Uterus (tissue), 3 donors: ENCODE measurements at regions not wholly inside any gene's neighbourhood (a gene's known extent, or its start where the extent isn't known, plus 50 kb on each side); places are given as distances from the start of the nearest gene placed in this dataset.

ENCODE experiments used
- DNase-seq, 2 donors: peaks; one replicate each; pipeline ENCODE4 v3.0.0-alpha.2; 2019 to 2020
- H3K27ac ChIP-seq, 2 donors: fragments of 200-600 bp; sonication (generic); 1 replicate in 1 of 2; 2 replicates in 1 of 2; pipeline ENCODE4 v1.5.1; 2016 to 2018
- H3K27me3 ChIP-seq, 2 donors: fragments of 200-600 bp; sonication (generic); one replicate each; pipeline ENCODE4 v1.5.1; 2018 to 2019; ENCODE audit warnings: control low read depth in 1 of 2
- H3K36me3 ChIP-seq, 2 donors: fragments of 200-600 bp; sonication (generic); one replicate each; pipeline ENCODE4 v1.5.1; 2019; ENCODE audit warnings: control low read depth in 1 of 2
- H3K4me1 ChIP-seq, 2 donors: fragments of 200-600 bp; sonication (generic); one replicate each; pipeline ENCODE4 v1.5.1; 2018 to 2019; ENCODE audit warnings: control low read depth in 1 of 2
- H3K4me3 ChIP-seq, 2 donors: fragments of 200-600 bp; sonication (generic); 1 replicate in 1 of 2; 2 replicates in 1 of 2; pipeline ENCODE4 v1.5.1; 2018 to 2019; ENCODE audit warnings: mild to moderate bottlenecking in 1 of 2
- H3K9me3 ChIP-seq, 2 donors: fragments of 200-600 bp; sonication (generic); one replicate each; pipeline ENCODE4 v1.5.1; 2019; ENCODE audit warnings: control low read depth in 1 of 2
- POLR2A ChIP-seq, 2 donors: fragments of 450-650 bp; IDR thresholded peaks; one replicate each; pipeline ENCODE4 v1.6.1; 2016; ENCODE audit warnings: antibody characterized with exemption in 2 of 2, mild to moderate bottlenecking in 1 of 2, moderate library complexity in 1 of 2
- intact Hi-C: fragments of 100-400 bp; cut with DNase I; formaldehyde crosslinking; loops from one replicate; pipeline ENCODE4 v1.15.1; 2023; ENCODE audit warnings: low total_unique reads
- TF ChIP-seq, protein P1 (sequence below), 4 experiments: fragments of 200-600 bp in 2 of 4; fragments of 450-650 bp in 2 of 4; sonication (generic) in 2 of 4; IDR thresholded peaks; one replicate each; pipeline ENCODE4 v1.5.1; 2016 to 2019; ENCODE audit warnings: antibody characterized with exemption in 4 of 4, mild to moderate bottlenecking in 2 of 4, moderate library complexity in 1 of 4
- donor health status: DM: yes; HTN: yes; CAD: no.

DNA sequence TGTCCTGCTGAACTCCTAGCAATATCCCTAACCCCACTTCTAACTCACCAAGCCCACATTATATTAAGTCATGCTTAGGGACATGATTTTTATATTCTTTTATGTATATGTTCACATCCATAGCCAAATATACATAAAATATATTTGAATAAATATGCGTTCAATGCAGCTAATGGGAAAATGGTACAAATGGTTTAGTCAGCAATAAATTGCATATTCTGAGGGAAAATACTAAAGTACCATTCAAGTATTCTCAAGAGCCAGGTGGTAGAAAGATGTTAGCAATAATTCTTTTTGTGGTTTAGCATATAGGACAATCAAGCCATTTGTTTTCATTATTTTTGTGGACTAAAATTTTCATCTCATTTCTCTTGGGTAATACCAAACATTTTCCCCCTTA is 306.0 kb downstream of the TDRD15 start:
- H3K4me3 ChIP-seq = no peak overlapping the region
- H3K4me1 ChIP-seq = no peaks in the 10 kb centered on the region
- no peaks in the 10 kb centered on the region for H3K9me3 ChIP-seq
- intact Hi-C loops = no loop called here
- DNase-seq = no peak
- no peak overlapping the region for H3K27ac ChIP-seq
- no peaks in the 10 kb centered on the region for H3K36me3 ChIP-seq
- H3K27me3 ChIP-seq = no peaks in the 10 kb centered on the region
- TF ChIP-seq, protein P1, sequence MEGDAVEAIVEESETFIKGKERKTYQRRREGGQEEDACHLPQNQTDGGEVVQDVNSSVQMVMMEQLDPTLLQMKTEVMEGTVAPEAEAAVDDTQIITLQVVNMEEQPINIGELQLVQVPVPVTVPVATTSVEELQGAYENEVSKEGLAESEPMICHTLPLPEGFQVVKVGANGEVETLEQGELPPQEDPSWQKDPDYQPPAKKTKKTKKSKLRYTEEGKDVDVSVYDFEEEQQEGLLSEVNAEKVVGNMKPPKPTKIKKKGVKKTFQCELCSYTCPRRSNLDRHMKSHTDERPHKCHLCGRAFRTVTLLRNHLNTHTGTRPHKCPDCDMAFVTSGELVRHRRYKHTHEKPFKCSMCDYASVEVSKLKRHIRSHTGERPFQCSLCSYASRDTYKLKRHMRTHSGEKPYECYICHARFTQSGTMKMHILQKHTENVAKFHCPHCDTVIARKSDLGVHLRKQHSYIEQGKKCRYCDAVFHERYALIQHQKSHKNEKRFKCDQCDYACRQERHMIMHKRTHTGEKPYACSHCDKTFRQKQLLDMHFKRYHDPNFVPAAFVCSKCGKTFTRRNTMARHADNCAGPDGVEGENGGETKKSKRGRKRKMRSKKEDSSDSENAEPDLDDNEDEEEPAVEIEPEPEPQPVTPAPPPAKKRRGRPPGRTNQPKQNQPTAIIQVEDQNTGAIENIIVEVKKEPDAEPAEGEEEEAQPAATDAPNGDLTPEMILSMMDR (IDR thresholded peaks at IDR 0.05) = no peak
- no peak for TF ChIP-seq POLR2A (IDR thresholded peaks at IDR 0.05)

DNA sequence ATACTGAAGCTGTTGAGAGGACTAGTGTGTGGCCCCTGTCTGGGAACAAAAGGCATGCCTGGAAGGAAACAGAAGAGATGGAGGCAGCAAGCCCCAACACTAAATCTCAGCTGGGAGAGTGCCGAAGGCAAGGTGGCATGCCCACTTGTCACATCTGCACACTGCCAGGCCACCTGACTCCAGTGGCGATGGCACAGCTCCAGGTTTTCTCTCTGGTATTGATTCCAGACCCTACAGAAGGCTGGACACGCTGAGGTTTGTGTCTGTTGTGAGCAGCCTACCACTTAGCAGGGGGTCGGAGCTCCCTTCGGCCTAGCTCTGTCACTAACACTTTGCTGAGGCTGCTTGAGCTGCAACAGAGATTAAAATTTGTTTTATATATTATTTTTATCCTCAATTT is 307.3 kb downstream of the TDRD15 start:
- Histone ChIP-seq H3K9me3 (no peaks in the 10 kb centered on the region), H3K27ac (no peak overlapping the region), H3K36me3 (no peaks in the 10 kb centered on the region), H3K27me3 (no peaks in the 10 kb centered on the region), H3K4me3 (no peak overlapping the region), H3K4me1 (no peaks in the 10 kb centered on the region)
- intact Hi-C loops = no loop called here
- no peak for TF ChIP-seq POLR2A (IDR thresholded peaks at IDR 0.05)
- TF ChIP-seq, protein P1 (IDR thresholded peaks at IDR 0.05) = no peak
- no peak for DNase-seq

DNA sequence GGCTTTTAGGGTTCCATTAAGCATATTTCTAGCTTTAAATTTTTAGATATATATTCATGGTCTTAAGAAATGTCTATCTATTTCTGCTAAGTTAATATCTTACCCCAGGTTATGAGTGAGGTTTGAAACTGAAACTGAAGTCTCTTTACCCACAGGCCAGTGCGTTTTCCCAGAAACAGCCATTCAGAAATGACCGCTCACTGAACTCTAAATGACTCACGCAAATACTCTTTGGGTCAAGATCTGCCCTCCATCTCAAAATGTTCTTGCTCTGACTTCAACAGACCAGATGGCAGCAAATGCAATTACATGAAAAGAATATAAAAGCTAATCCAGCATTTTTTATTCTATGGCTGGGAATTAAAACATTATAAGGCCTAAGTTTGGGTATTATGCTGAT is 315.2 kb downstream of the TDRD15 start:
- intact Hi-C loops = no loop called here
- Histone ChIP-seq H3K9me3 (no peaks in the 10 kb centered on the region), H3K36me3 (no peaks in the 10 kb centered on the region), H3K4me3 (no peak overlapping the region), H3K27ac (no peak overlapping the region), H3K27me3 (no peaks in the 10 kb centered on the region), H3K4me1 (no peaks in the 10 kb centered on the region)
- TF ChIP-seq POLR2A (IDR thresholded peaks at IDR 0.05) = no peak
- TF ChIP-seq, protein P1 (IDR thresholded peaks at IDR 0.05) = no peak
- no peak for DNase-seq

DNA sequence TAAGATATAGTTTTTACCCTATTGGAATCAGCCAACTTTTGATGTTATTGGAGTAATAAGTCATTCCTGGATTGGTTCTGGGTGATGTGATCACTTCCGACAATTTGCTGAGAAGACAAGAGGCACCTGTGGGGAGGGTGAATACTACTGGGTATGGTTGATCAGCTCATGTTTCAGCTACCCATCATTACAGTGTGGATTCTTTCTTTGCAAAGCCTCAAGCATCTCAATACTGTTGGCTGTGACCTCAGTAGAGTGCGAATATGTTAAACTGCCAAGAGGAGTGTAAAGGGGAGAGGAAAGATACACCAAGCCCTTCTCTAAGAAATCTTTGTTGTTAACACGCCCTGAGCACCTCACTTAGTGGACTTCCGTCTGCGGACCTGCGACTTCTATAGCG is 317.7 kb downstream of the TDRD15 start:
- H3K4me3 ChIP-seq = no peak overlapping the region
- TF ChIP-seq, protein P1 (IDR thresholded peaks at IDR 0.05) = no peak
- no peak for TF ChIP-seq POLR2A (IDR thresholded peaks at IDR 0.05)
- H3K9me3 ChIP-seq = no peaks in the 10 kb centered on the region
- H3K36me3 ChIP-seq = no peaks in the 10 kb centered on the region
- DNase-seq = no peak
- no peaks in the 10 kb centered on the region for H3K27me3 ChIP-seq
- H3K27ac ChIP-seq = no peak overlapping the region
- intact Hi-C loops = no loop called here
- no peaks in the 10 kb centered on the region for H3K4me1 ChIP-seq

DNA sequence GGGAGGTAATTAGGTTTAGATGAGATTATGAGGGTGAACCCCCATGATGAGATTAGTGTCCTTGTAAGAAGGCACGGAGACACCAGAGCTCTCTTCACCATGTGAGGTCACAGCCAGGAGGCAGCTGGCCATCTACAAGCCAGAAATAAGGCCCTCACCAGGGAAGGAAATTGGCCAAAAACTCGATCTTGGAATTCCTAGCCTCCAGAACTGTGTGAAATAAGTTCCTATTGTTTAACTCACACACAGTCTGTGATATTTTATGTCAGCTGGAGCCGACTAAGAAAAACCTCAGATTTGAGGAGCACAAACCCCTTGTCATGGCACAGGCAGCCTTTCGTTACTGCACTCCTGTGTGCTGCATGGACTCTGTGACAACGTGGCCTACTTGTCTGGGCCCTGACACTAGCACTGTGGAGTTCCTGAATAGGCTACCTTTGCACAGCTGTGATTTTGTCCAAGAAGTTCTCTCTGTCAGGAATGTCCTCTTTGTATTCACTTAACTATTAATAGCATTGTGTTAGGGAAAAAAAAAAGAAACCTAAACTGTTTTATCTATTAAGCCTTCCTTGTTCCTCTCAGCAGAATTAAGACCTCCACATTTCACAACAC is 319.8 kb downstream of the TDRD15 start:
- TF ChIP-seq, protein P1 (IDR thresholded peaks at IDR 0.05) = no peak
- no peak for TF ChIP-seq POLR2A (IDR thresholded peaks at IDR 0.05)
- H3K27ac ChIP-seq = no peak overlapping the region
- no peaks in the 10 kb centered on the region for H3K4me1 ChIP-seq
- H3K9me3 ChIP-seq = no peaks in the 10 kb centered on the region
- H3K4me3 ChIP-seq = no peak overlapping the region
- no peaks in the 10 kb centered on the region for H3K36me3 ChIP-seq
- DNase-seq = no peak
- no peaks in the 10 kb centered on the region for H3K27me3 ChIP-seq
- intact Hi-C loops = no loop called here
